Small intestine (tissue), 7 donors: ENCODE measurements at regions not wholly inside any gene's neighbourhood (a gene's known extent, or its start where the extent isn't known, plus 50 kb on each side); places are given as distances from the start of the nearest gene placed in this dataset.
"Not testable (repeated sequence)": the region's sequence is repeated elsewhere in the genome, so short reads cannot be mapped to it uniquely, and the experiment has no call there.

Experiments
- DNase-seq, 2 donors: peaks; one replicate each; pipeline versions ENCODE4 v3.0.0 to v3.0.0-alpha.2; 2013
- FAIRE-seq: peaks from 2 replicates; lab custom pipeline; 2012; peaks lifted over from hg19 to GRCh38; lab: Jason Lieb, UNC
- H3K27ac ChIP-seq, 3 donors: one replicate each; pipeline ENCODE4 v1.5.1; 2013; ENCODE audit warnings: low read length in 2 of 3, mild to moderate bottlenecking in 2 of 3, control low read depth in 1 of 3, inconsistent platforms in 1 of 3, low read depth in 1 of 3, moderate library complexity in 1 of 3
- H3K27me3 ChIP-seq, 3 donors: one replicate each; pipeline ENCODE4 v1.6.1; 2013; ENCODE audit warnings: low read length in 3 of 3, inconsistent platforms in 1 of 3; ENCODE audit not compliant: control insufficient read depth in 3 of 3, insufficient read depth in 3 of 3
- H3K36me3 ChIP-seq, 3 donors: one replicate each; pipeline ENCODE4 v1.6.1; 2013; ENCODE audit warnings: low read length in 3 of 3, inconsistent platforms in 1 of 3, low read depth in 1 of 3, mild to moderate bottlenecking in 1 of 3, moderate library complexity in 1 of 3; ENCODE audit not compliant: control insufficient read depth in 3 of 3, insufficient read depth in 2 of 3
- H3K4me1 ChIP-seq, 3 donors: one replicate each; pipeline ENCODE4 v1.6.1; 2013; ENCODE audit warnings: low read length in 2 of 3, inconsistent platforms in 1 of 3, low read depth in 1 of 3, mild to moderate bottlenecking in 1 of 3, moderate library complexity in 1 of 3; ENCODE audit not compliant: control insufficient read depth in 3 of 3, insufficient read depth in 2 of 3
- H3K4me3 ChIP-seq, 3 donors: one replicate each; pipeline ENCODE4 v1.5.1; 2013; ENCODE audit warnings: low read length in 3 of 3, control low read depth in 1 of 3, inconsistent platforms in 1 of 3, low read depth in 1 of 3, mild to moderate bottlenecking in 1 of 3, moderate library complexity in 1 of 3
- H3K9me3 ChIP-seq, 2 donors: one replicate each; pipeline ENCODE4 v1.6.1; 2013; ENCODE audit warnings: low read depth in 1 of 2, low read length in 1 of 2; ENCODE audit not compliant: control insufficient read depth in 2 of 2, insufficient read depth in 1 of 2
- WGBS, 3 donors: extraction: QIAGEN DNeasy Blood & Tissue Kit; methylation state at CpG; one replicate each; pipeline ENCODE4 v1.1.7; 2013; 5-methylcytosine and 5-hydroxymethylcytosine counted together
- donor health status: healthy with polysubstance abuse.
- donor health status: control.
- donor health status: control.
- donor health status: Bipolar disorder and iron deficiency.
- donor health status: healthy.

GRCh38 chrX:104370089-104370488 lies 115.4 kb upstream of the ESX1 start:
- Histone ChIP-seq H3K27ac (no peak overlapping the region), H3K4me1 (no peaks in the 10 kb centered on the region), H3K4me3 (no peak overlapping the region), H3K9me3 (no peaks in the 10 kb centered on the region), H3K36me3 (no peaks in the 10 kb centered on the region), H3K27me3 (no peaks in the 10 kb centered on the region)
- DNase-seq (no peak), FAIRE-seq (no peak)
- 53 to 61% (median 53%) methylated on average over 2 of the region's 2 CpGs for WGBS, 3 donors

GRCh38 chrX:104360774-104361173 lies 106.0 kb upstream of the ESX1 start:
- FAIRE-seq, H3K27me3 ChIP-seq, H3K27ac ChIP-seq, DNase-seq, H3K4me3 ChIP-seq, H3K4me1 ChIP-seq, H3K36me3 ChIP-seq, H3K9me3 ChIP-seq: not testable (repeated sequence)
- WGBS, 3 donors, result 93 to 100% (median 93%) methylated on average over 2 of the region's 2 CpGs

- H3K36me3 ChIP-seq, result no peaks in the 10 kb centered on the region
- 36 to 55% (median 50%) methylated on average over 1 of the region's 1 CpG for WGBS, 3 donors
- no peaks in the 10 kb centered on the region for H3K27me3 ChIP-seq
- H3K4me3 ChIP-seq, result no peak overlapping the region
- H3K4me1 ChIP-seq, result no peaks in the 10 kb centered on the region
- no peaks in the 10 kb centered on the region for H3K9me3 ChIP-seq
- H3K27ac ChIP-seq, result no peak overlapping the region
- DNase-seq (no peak), FAIRE-seq (no peak)
Measured at GRCh38 chrX:104359124-104359523, 104.4 kb upstream of the ESX1 start.

GRCh38 chrX:104351173-104351769 lies 96.5 kb upstream of the ESX1 start:
- DNase-seq (no peak), FAIRE-seq (no peak)
- 48 to 58% (median 49%) methylated on average over 3 of the region's 3 CpGs for WGBS, 3 donors
- Histone ChIP-seq H3K27ac (no peak overlapping the region), H3K9me3 (no peaks in the 10 kb centered on the region), H3K4me1 (no peaks in the 10 kb centered on the region), H3K27me3 (no peaks in the 10 kb centered on the region), H3K36me3 (no peaks in the 10 kb centered on the region), H3K4me3 (no peak overlapping the region)

DNA sequence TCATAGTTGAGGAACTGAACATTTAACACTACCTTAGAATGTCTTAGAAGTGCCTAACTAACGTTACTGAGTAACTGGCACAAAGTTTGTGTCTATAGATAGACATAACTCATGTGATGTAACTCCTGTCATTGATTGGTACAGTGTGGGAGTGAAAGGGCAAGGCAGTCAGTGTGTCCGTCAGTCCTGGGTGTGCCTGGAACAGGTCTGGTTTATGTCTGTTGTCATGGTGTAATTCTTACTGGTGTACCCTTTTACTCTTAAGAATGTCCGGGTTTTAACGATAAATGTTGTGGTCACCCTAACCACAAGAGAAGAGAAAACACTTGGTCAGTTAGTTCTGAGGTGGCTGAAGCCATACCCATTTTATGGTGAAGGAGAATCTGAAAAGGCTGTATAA lies 93.1 kb upstream of the ESX1 start:
- 47 to 56% (median 50%) methylated on average over 4 of the region's 4 CpGs for WGBS, 3 donors

GRCh38 chrX:104343428-104344129 lies 88.8 kb upstream of the ESX1 start:
- no peaks in the 10 kb centered on the region for H3K36me3 ChIP-seq
- H3K4me1 ChIP-seq, result no peaks in the 10 kb centered on the region
- H3K9me3 ChIP-seq, result no peaks in the 10 kb centered on the region
- no peak overlapping the region for H3K4me3 ChIP-seq
- FAIRE-seq (no peak), DNase-seq (peak; percentile 61 to 68)
- H3K27ac ChIP-seq, result no peak overlapping the region
- WGBS, 3 donors, result 7 to 28% (median 23%) methylated on average over 8 of the region's 8 CpGs
- no peaks in the 10 kb centered on the region for H3K27me3 ChIP-seq

More for the DNA sequence above, 93.1 kb upstream of the ESX1 start:
- no peak overlapping the region for H3K27ac ChIP-seq
- no peaks in the 10 kb centered on the region for H3K4me1 ChIP-seq
- DNase-seq, result peak in 1 of 2 donors; percentile 2
- H3K27me3 ChIP-seq, result no peaks in the 10 kb centered on the region
- FAIRE-seq, result no peak
- no peaks in the 10 kb centered on the region for H3K9me3 ChIP-seq
- H3K4me3 ChIP-seq, result no peak overlapping the region
- H3K36me3 ChIP-seq, result no peaks in the 10 kb centered on the region

DNA sequence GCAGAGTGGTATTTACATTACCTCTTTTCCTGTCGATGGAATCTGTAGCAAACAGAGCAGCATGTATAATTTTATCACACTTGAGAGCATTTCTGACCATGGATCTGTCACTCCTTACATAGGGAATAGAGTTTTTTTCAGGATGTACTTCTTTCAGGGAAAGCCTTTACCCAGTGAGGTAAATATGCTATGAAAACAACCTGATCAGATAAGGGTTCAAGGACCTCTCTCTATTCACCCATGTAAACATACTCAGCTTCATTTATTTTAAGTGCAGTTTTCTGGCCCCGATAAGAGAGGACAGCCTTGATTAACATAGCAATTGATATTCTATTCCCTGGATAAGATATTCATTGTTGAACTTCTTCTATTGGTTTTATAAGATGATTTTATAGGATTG lies 87.3 kb upstream of the ESX1 start:
- no peak overlapping the region for H3K4me3 ChIP-seq
- H3K4me1 ChIP-seq, result no peaks in the 10 kb centered on the region
- no peaks in the 10 kb centered on the region for H3K9me3 ChIP-seq
- DNase-seq (no peak), FAIRE-seq (no peak)
- no peaks in the 10 kb centered on the region for H3K36me3 ChIP-seq
- 8 to 37% (median 30%) methylated on average over 2 of the region's 2 CpGs for whole genome bisulfite sequencing, 3 donors
- H3K27ac ChIP-seq, result no peak overlapping the region
- H3K27me3 ChIP-seq, result no peaks in the 10 kb centered on the region

GRCh38 chrX:104335756-104336155 lies 81.0 kb upstream of the ESX1 start:
- Histone ChIP-seq H3K27me3 (no peaks in the 10 kb centered on the region), H3K36me3 (no peaks in the 10 kb centered on the region), H3K9me3 (no peaks in the 10 kb centered on the region), H3K4me3 (no peak overlapping the region), H3K27ac (no peak overlapping the region), H3K4me1 (no peaks in the 10 kb centered on the region)
- DNase-seq, result no peak
- FAIRE-seq, result no peak
- 78 to 87% (median 81%) methylated on average over 3 of the region's 3 CpGs for WGBS, 3 donors
